MM.1S (cell line): ENCODE measurements at regions not wholly inside any gene's neighbourhood (a gene's known extent, or its start where the extent isn't known, plus 50 kb on each side); places are given as distances from the start of the nearest gene placed in this dataset.

Source experiments
- DNase-seq: peaks from one replicate; pipeline ENCODE4 v3.0.0-alpha.2; 2015
- H2AFZ ChIP-seq: fragments of 300-600 bp; sonication (generic); 2 replicates; pipeline ENCODE4 v1.6.0; 2016; ENCODE audit warnings: antibody characterized with exemption, low read length
- H3F3A ChIP-seq: fragments of 300-600 bp; sonication (generic); 2 replicates; pipeline ENCODE4 v1.6.1; 2016; ENCODE audit warnings: mild to moderate bottlenecking, antibody characterized with exemption, low read length, moderate library complexity, mixed read lengths; ENCODE audit not compliant: insufficient read depth
- H3K27ac ChIP-seq: fragments of 300-600 bp; sonication (generic); 2 replicates; pipeline ENCODE4 v1.5.1; 2016; ENCODE audit warnings: mild to moderate bottlenecking, low read length
- H3K27me3 ChIP-seq: fragments of 300-600 bp; sonication (generic); replicated peaks from 2 replicates; pipeline ENCODE4 v1.6.0; 2016; ENCODE audit warnings: low read length; ENCODE audit not compliant: insufficient read depth
- H3K36me3 ChIP-seq: fragments of 300-600 bp; sonication (generic); replicated peaks from 2 replicates; pipeline ENCODE4 v1.6.1; 2016; ENCODE audit warnings: mild to moderate bottlenecking, low read length, mixed read lengths; ENCODE audit not compliant: insufficient read depth
- H3K4me1 ChIP-seq: fragments of 300-600 bp; sonication (generic); 2 replicates; pipeline ENCODE4 v1.6.1; 2016; ENCODE audit warnings: low read length, mixed read lengths
- H3K4me2 ChIP-seq: fragments of 300-600 bp; sonication (generic); 2 replicates; pipeline ENCODE4 v1.6.0; 2016; ENCODE audit warnings: low read depth, low read length
- H3K4me3 ChIP-seq: fragments of 300-600 bp; sonication (generic); 2 replicates; pipeline ENCODE4 v1.5.1; 2016; ENCODE audit warnings: low read length, mixed read lengths
- H3K79me2 ChIP-seq: fragments of 300-600 bp; sonication (generic); 2 replicates; pipeline ENCODE4 v1.6.1; 2016; ENCODE audit warnings: mixed run types, low read length, mixed read lengths
- H3K9ac ChIP-seq: fragments of 300-600 bp; sonication (generic); 2 replicates; pipeline ENCODE4 v1.6.1; 2016; ENCODE audit warnings: low read length, mixed read lengths
- H3K9me2 ChIP-seq: fragments of 300-600 bp; sonication (generic); replicated peaks from 2 replicates; pipeline ENCODE4 v1.6.1; 2016; ENCODE audit warnings: mild to moderate bottlenecking, low read length, mixed read lengths; ENCODE audit not compliant: insufficient read depth
- H3K9me3 ChIP-seq: fragments of 300-600 bp; sonication (generic); replicated peaks from 2 replicates; pipeline ENCODE4 v1.6.1; 2016; ENCODE audit warnings: mild to moderate bottlenecking, low read length, mixed read lengths; ENCODE audit not compliant: insufficient read depth
- H4K20me1 ChIP-seq: fragments of 300-600 bp; sonication (generic); 2 replicates; pipeline ENCODE4 v1.6.1; 2016; ENCODE audit warnings: mild to moderate bottlenecking, low read length, moderate library complexity, mixed read lengths; ENCODE audit not compliant: insufficient read depth
- CTCF ChIP-seq: fragments of 300-600 bp; sonication (generic); IDR thresholded peaks from 2 replicates; pipeline ENCODE4 v1.5.1; 2016; ENCODE audit warnings: antibody characterized with exemption, low read length, mixed read lengths
- EZH2 ChIP-seq: fragments of 300-600 bp; sonication (generic); optimal IDR thresholded peaks from 2 replicates; pipeline ENCODE3; 2017; ENCODE audit warnings: low read depth, mild to moderate bottlenecking, antibody characterized with exemption, low read length, mixed read lengths
- EZH2phosphoT487 ChIP-seq: fragments of 300-600 bp; sonication (generic); IDR thresholded peaks from 2 replicates; pipeline ENCODE4 v1.6.1; 2018; ENCODE audit warnings: antibody characterized with exemption, low read length

- Histone ChIP-seq H3K27me3 (no peaks in the 10 kb centered on the region), H3K4me2 (no peak overlapping the region), H3K9me2 (no peaks in the 10 kb centered on the region), H3K4me1 (no peaks in the 10 kb centered on the region), H4K20me1 (no peaks in the 10 kb centered on the region), H3K4me3 (no peak overlapping the region), H3K79me2 (no peaks in the 10 kb centered on the region), H3F3A (no peaks in the 10 kb centered on the region), H3K36me3 (no peaks in the 10 kb centered on the region), H3K27ac (no peak overlapping the region), H2AFZ (no peak overlapping the region), H3K9ac (no peak overlapping the region), H3K9me3 (no peaks in the 10 kb centered on the region)
- TF ChIP-seq EZH2phosphoT487 (no peak), CTCF (no peak), EZH2 (no peak)
- no peak for DNase-seq
Observed at GRCh38 chr14:61202124-61202523, 79.0 kb downstream of the TMEM30B start.

GRCh38 chr14:61201171-61201570 lies 80.0 kb downstream of the TMEM30B start:
- Histone ChIP-seq H2AFZ (no peak overlapping the region), H3K9me3 (no peaks in the 10 kb centered on the region), H3K4me2 (no peak overlapping the region), H3K4me1 (no peaks in the 10 kb centered on the region), H3K27ac (no peak overlapping the region), H3K79me2 (no peaks in the 10 kb centered on the region), H3F3A (no peaks in the 10 kb centered on the region), H3K27me3 (no peaks in the 10 kb centered on the region), H3K4me3 (no peak overlapping the region), H3K9ac (no peak overlapping the region), H4K20me1 (no peaks in the 10 kb centered on the region), H3K9me2 (no peaks in the 10 kb centered on the region), H3K36me3 (no peaks in the 10 kb centered on the region)
- DNase-seq, result no peak
- TF ChIP-seq EZH2, result no peak
- TF ChIP-seq CTCF, result no peak
- no peak for TF ChIP-seq EZH2phosphoT487

- no peak overlapping the region for H2AFZ ChIP-seq
- H3K36me3 ChIP-seq, result no peaks in the 10 kb centered on the region
- no peaks in the 10 kb centered on the region for H3K79me2 ChIP-seq
- no peaks in the 10 kb centered on the region for H3K4me1 ChIP-seq
- H3K9ac ChIP-seq, result no peak overlapping the region
- H3K27ac ChIP-seq, result no peak overlapping the region
- no peak for TF ChIP-seq EZH2phosphoT487
- no peak for TF ChIP-seq EZH2
- TF ChIP-seq CTCF, result no peak
- no peaks in the 10 kb centered on the region for H3F3A ChIP-seq
- H3K9me3 ChIP-seq, result no peaks in the 10 kb centered on the region
- DNase-seq, result no peak
- no peaks in the 10 kb centered on the region for H4K20me1 ChIP-seq
- H3K27me3 ChIP-seq, result no peaks in the 10 kb centered on the region
- no peaks in the 10 kb centered on the region for H3K9me2 ChIP-seq
- no peak overlapping the region for H3K4me3 ChIP-seq
- H3K4me2 ChIP-seq, result no peak overlapping the region
Observed at GRCh38 chr14:61197416-61197815, 83.7 kb downstream of the TMEM30B start.
